ENCODE measurements at regions not wholly inside any gene's neighbourhood (a gene's known extent, or its start where the extent isn't known, plus 50 kb on each side); places are given as distances from the start of the nearest gene placed in this dataset.

GRCh38 chr5:117973785-117974184, 1014.6 kb downstream of the DTWD2 start:
- ChIA-PET CTCF (no interaction called here), SMC1A (ENCODE audit: uncharacterized antibody, unreplicated experiment) (no interaction called here), RAD21 (ENCODE audit: unreplicated experiment) (no interaction called here), POLR2A (no interaction called here)
- FAIRE-seq (no peak), DNase-seq (ENCODE audit: low read depth, low spot score) (no peak), ATAC-seq (no peak)
- Histone ChIP-seq H3K36me3 (ENCODE audit: control insufficient read depth in 2 of 2, insufficient read depth in 2 of 2, low read length in 1 of 2) (no peaks in the 10 kb centered on the region), H3K4me2 (ENCODE audit: control insufficient read depth, insufficient read depth) (no peak overlapping the region), H4K20me1 (ENCODE audit: control insufficient read depth, insufficient read depth) (no peaks in the 10 kb centered on the region), H3K27ac (ENCODE audit: control insufficient read depth, insufficient read depth) (no peak overlapping the region), H2AFZ (ENCODE audit: control insufficient read depth, low read depth, low read length) (no peak overlapping the region), H3K27me3 (replicated peaks in 1 of 2; ENCODE audit: control insufficient read depth in 2 of 2, insufficient read depth in 2 of 2, low read length in 1 of 2) (no peaks in the 10 kb centered on the region), H3K9me3 (replicated peaks; ENCODE audit: control insufficient read depth, insufficient read depth, low read length) (no peaks in the 10 kb centered on the region), H3K4me3 (no peak overlapping the region), H3K9ac (ENCODE audit: control insufficient read depth, insufficient read depth, low read length) (no peak overlapping the region), H3K79me2 (ENCODE audit: control insufficient read depth, insufficient read depth, low read length) (no peaks in the 10 kb centered on the region), H3K4me1 (ENCODE audit: control insufficient read depth, insufficient read depth, low read length) (no peaks in the 10 kb centered on the region)
- TF ChIP-seq ATF2 (IDR thresholded peaks at IDR 0.05; ENCODE audit: low read length) = no peak
- TF ChIP-seq PBX3 (IDR thresholded peaks at IDR 0.05; ENCODE audit: insufficient replicate concordance, low read depth, low read length) = no peak
- TF ChIP-seq ZNF217 (IDR thresholded peaks at IDR 0.05) = no peak
- TF ChIP-seq ZBTB40 (IDR thresholded peaks at IDR 0.05; ENCODE audit: borderline replicate concordance) = no peak
- no peak for TF ChIP-seq TCF12 (IDR thresholded peaks at IDR 0.05; ENCODE audit: low read depth, low read length)
- no peak for TF ChIP-seq MXI1 (IDR thresholded peaks at IDR 0.05; ENCODE audit: low read depth, low read length)
- TF ChIP-seq PML (IDR thresholded peaks at IDR 0.05; ENCODE audit: low read length) = no peak
- TF ChIP-seq SMARCA5 (IDR thresholded peaks at IDR 0.05) = no peak
- no peak for TF ChIP-seq ASH2L (IDR thresholded peaks at IDR 0.05; ENCODE audit: borderline replicate concordance, low read depth)
- BruUV-seq (replicated peaks) = no TSS peak
- intact Hi-C loops (cut with micrococcal nuclease; ENCODE audit: unreplicated experiment) (no loop called here), in situ Hi-C loops (cut with MboI) (no loop called here)
- 47% methylated on average over 1 of the region's 1 CpG for WGBS (ENCODE audit: insufficient coverage, insufficient replicate concordance, low lambda C conversion rate, missing lambda C conversion rate)

Measured in GM12878 (cell line).